HG03095 (cell line): ENCODE measurements at regions not wholly inside any gene's neighbourhood (a gene's known extent, or its start where the extent isn't known, plus 50 kb on each side); places are given as distances from the start of the nearest gene placed in this dataset.

Source experiments
- ATAC-seq: cut with Tn5 transposase; IDR thresholded peaks from one replicate; pipeline ENCODE4 v1.9.1; 2021; ENCODE audit warnings: moderate library complexity; ENCODE audit not compliant: unreplicated experiment

DNA sequence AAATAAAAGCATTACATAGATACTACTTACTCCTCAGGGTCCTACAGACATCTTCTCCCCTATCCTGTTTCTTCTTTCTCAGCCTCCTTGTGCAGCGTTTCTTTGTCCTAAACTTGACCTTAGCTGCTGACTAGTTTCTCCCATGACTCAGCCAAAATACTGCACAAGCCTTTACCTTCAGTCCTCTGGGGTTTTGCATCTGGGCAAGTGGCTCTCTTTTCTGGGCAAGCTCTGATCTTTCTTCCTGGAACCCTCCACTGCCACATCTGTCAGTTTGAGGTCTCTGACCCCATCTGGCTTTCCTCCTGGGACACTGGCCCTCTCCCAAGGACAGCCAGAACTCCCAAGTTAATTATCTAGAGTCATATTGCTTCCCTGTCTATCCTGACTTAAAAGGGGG, 838.4 kb downstream of the DHX35 start:
- peak; percentile 68 for ATAC-seq

DNA sequence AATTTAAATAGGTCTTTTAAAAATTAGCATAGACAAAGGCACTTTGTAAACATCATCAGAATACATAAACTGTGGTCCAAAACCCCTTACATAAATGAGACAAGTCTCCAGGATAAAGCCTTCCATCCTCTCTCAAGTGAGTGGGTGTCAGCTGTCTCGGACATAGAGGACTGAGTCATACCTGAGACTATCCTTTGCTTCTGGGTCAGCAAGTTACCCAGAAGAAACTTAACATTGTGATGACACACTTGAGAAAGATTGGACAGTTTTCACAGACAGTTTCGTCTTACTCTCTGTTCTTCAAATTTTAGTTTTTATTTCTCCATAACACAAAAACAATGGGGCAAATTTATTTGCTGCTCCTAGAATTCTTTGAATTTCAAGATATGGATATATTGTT, 838.0 kb downstream of the DHX35 start:
- peak; percentile 77 for ATAC-seq

DNA sequence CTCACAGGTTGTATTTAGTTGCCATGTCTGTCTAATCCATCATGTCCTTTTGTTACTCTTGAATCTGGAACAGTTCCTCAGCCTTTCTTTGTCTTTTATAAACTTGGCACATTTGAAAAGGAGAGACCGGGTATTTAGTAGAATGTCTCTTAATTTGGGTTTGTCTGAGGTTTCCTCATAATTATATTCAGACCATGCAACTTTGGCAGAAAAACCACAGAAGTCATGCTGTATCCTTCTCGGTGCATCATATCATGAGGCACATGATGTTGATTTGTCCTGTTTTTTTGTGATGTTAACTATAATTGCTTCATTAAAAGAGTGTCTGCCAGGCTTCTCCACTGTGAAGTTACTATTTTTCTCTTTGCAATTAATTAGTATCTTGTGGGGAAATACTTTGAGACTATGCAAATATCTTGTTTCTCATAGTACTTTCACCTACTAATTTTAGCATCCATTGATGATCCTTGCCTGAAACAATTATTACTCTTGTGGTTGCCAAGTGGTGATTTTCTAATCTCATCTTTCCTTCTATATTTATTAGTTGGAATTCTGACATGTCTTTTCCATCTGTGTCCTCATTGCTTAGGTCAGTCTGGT, 837.3 kb downstream of the DHX35 start:
- no peak for ATAC-seq

DNA sequence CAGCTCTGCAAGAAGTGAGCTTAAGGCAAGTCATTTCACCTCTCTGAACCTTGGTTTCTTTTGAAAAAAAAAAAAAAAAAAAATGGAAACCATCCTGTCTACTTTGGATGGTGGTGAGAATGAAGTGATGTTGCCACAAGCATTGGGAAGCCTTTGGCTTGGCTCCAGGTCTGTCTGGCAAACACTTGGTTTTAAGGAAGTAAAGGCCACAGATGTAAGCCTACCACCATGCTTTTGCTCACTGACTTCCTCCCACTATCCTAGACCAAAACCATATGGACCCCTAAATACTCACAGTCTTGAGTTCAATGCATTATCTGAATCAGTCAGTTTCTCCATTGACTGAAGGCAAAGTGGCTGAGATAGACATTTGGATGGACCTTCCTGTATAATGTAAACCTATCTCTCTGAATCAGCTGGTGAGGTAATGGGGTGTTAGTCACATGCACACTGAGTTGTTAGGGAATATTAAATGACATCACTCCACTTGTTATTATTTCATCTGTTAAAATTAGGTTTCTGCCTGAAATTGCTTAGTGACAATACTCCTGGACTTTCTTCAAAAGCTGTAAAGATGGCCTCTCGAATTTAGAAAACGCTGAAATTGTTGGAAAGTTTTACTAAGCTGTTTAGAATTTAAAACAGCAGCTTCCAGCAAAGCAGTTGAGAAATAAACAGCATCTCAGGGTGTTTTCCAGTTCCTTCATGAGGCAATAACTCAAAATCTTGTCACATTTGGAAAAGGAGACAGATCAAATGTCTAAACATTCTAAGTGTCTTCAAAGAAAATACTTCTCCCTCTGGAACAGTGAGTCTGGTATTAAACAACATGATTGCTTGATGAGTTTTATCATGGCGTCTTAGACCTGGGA, 833.5 kb downstream of the DHX35 start:
- ATAC-seq, result no peak

GRCh38 chr20:39792334-39792733, 830.2 kb downstream of the DHX35 start:
- ATAC-seq, result no peak

DNA sequence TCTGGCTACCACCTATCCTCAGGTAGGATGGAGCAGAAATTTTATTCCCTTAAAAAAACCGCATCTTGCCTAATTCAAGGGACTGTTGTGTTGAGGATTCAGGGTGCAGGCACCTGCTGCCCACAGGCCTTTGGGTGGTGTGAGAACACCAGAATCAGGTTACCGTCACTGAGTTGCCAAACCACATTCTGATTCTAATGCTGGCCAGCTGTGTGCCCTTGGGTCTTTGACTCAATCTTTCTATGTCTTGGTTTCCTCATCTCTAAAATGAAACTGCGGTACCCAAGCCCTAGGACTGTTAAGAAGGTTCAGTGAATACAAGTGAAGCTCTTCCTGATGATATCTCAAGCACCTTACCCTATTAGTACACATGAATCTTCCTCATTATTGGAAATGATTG, 827.3 kb downstream of the DHX35 start:
- ATAC-seq, result no peak

DNA sequence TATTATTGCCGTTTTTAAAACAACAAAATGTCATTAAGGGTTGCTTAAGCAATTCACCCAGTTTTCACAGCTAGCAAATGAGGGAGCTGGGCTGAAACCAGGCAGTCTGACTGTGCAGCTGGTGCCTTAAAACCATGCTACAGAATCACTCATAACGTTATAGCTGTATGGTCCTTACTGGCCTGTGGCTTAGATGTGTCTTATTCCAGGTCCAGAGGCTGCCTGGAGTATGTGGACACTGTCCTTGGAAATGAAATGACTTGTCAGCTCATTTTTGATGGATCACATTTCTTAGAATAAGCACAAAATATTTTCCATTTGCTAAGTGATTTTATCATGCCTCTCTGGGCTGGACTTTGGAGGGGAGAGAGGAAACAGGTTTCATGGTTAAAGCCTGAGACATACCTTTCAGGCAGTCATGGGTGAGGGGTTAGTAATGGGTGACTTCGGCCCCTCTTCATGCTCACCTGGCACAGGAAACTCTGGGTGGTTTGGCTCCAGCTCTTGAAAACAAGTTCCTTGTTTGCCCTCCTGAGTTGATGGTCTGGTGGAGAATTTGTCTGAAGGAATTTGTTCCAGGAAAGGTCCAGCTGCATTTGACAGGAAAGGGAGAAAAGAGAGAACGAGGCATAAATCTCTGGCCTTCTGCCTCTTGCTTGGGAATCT, 823.2 kb downstream of the DHX35 start:
- ATAC-seq, result no peak

GRCh38 chr20:39784693-39785092, 822.5 kb downstream of the DHX35 start:
- ATAC-seq, result no peak

DNA sequence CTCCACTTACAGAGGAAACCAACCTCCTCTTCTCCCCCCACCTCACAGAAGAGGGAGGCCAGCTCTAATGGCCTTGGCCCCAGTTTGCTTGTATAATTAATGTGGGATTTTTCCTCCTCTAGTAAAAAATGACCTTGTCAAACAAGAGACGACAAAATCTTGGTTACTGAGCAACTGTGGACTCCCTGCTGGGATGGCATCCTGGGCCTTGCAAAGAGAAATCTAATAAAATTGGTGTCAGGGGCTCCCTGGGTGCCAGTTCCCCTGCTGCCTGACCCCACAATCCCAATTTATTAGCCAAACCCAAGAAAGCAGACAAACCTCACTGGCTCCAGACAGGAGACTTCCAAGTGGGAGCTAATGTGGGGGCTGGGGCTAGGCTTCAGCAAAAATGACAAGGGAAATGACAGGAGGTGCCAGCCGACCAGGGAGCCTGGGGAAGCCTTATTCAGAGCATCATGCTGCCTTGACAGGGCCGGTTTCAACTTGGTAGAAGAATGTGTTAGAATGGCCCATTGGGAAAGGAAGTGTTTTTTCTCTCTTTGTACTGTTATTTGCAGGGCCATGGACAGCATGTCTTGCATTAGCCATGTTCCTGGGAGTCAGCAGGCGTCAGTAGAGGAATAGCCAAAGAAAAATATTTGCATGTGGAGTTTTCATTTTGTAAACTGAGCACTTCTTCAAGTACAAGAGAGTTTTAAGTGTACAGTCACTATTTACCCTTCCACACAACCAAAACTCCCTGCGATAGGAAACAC, 816.9 kb downstream of the DHX35 start:
- no peak for ATAC-seq

GRCh38 chr20:39778431-39778830, 816.3 kb downstream of the DHX35 start:
- ATAC-seq, result no peak

- no peak for ATAC-seq
Observed at GRCh38 chr20:39777610-39778009, 815.5 kb downstream of the DHX35 start.

GRCh38 chr20:39775110-39775509, 813.0 kb downstream of the DHX35 start:
- no peak for ATAC-seq

DNA sequence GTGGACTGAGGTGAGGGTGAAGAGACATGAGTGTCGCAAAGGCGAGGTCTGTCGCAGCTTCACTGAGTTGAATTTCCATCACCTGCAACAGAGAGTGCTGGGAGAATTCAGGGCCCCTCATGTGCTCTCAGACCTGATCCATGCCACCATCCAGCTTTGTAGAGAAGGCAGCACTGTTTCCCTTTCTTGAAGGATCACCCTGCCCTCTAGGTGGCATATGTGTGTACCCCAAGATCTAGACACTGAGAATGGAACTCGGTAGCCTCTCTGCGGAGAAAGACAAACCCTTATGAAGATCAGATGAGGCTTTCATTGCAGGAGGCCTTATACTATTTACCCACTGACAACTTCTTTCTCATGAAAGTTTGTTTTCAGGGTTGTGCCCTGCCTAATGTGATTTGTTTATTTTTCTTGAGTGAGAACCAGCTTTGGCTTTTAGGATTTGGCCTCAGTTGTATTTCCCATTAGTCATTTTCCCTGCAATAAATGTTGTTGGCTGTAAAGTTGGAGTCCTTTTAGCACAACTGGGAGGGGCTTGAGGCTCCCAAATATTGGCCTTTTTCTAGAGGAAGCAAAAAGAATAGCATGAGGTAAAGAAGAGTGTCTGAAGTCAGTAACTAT, 811.3 kb downstream of the DHX35 start:
- ATAC-seq, result no peak

GRCh38 chr20:39767352-39767751, 805.2 kb downstream of the DHX35 start:
- ATAC-seq, result no peak

- ATAC-seq, result no peak
Observed at GRCh38 chr20:39766333-39766732, 804.2 kb downstream of the DHX35 start.

DNA sequence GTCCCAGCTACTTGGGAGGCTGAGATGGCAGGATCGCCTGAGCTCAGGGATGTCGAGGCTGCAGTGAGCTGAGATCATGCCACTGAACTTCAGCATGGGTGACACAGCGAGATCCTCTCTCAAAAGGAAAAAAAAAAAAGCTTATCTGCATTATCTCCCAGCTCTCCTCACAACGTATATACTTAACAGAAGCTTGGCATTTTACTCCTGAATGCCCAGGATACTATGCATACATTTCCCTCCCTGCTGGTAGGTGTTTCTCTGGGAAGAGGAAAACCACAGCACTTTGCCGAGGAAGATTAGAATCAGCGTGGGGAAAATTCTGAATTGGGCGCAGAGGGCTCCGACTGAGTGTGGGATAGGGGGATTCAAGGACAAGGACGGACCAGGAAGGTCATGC, 800.6 kb downstream of the DHX35 start:
- no peak for ATAC-seq

GRCh38 chr20:39758876-39759275, 796.7 kb downstream of the DHX35 start:
- no peak for ATAC-seq

DNA sequence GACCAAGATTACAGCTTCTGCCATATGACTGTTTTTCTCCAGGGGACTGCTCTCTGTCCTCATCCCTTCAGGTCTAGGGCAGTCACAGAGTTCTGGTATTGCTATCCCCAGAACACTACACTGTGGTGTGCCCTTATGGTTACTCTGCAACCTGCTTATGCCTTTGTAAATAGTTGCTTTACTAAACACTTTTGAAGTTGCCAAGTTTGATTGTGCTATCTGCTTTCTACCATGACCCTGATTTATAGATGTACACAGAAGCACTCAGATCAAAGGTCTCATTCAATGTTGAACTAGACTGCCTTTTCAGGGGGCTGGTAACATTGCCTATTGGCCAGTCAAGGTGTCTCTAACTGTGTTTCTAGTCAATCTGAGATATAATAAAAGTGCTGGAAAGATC, 794.7 kb downstream of the DHX35 start:
- ATAC-seq, result no peak

DNA sequence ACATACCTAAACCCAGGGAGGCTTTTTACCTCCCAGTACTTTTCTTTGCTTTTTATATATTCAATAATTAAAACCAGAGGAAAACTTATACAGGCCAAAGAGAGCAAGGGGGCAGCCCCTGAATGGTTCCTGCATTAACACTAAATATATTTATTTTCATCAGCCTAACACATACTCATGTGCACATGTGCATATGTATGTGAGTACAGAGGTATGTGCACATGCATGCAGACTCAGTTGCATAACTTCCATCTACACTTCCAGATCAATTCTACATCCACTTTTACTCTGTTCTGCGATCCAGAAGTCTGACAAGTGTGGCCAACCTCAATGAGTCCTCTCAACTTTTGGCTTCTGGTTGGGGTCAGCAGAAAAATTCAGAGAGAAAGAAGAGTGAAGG, 794.2 kb downstream of the DHX35 start:
- ATAC-seq, result no peak

DNA sequence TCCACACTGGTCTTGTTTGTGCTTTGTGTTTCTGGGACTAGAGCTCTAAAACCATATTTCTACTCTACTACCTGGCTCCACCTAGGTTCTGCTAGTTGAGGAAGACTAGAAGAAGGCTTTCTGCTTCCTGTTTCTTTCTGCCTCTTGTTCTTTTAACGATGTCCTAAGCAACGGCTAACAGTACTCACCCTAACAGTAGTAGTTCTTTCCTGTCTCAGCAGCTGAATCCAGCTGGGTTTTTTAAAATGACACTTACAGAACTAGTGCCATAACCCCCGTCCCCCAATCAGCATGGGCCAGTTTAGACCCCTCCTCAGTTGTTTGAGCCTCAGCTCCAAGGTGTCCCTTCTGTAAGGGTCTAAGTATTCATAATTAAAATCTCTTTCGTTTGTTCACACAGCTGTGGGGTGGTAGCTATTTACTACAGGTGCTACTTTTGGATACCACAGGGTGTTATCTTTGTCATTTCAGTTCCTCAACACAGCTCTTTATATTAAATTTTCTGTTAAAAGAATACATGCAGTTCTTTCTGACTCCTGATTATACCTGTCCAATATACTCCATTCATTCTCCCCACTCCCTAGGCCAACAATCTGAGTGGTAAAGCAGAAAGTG, 790.2 kb downstream of the DHX35 start:
- ATAC-seq, result no peak
